H1 (cell line): ENCODE measurements at regions not wholly inside any gene's neighbourhood (a gene's known extent, or its start where the extent isn't known, plus 50 kb on each side); places are given as distances from the start of the nearest gene placed in this dataset.

Experiments used
- ATF3 ChIP-seq: IDR thresholded peaks from 2 replicates; pipeline ENCODE4 v1.6.1; 2011; ENCODE audit warnings: low read depth, mild to moderate bottlenecking, low read length; ENCODE audit not compliant: insufficient read depth
- FOSL1 ChIP-seq: IDR thresholded peaks from 2 replicates; pipeline ENCODE4 v1.6.1; 2011; ENCODE audit warnings: mild to moderate bottlenecking, low read depth, low read length, moderate library complexity; ENCODE audit not compliant: insufficient read depth
- HDAC6 ChIP-seq: IDR thresholded peaks from one replicate; pipeline ENCODE4 v1.7.1; 2012; ENCODE audit warnings: low read depth, mild to moderate bottlenecking, inconsistent platforms, low read length, moderate library complexity
- PHF8 ChIP-seq: fragments of 200-600 bp; sonication (generic); conservative IDR thresholded peaks from 2 replicates; pipeline ENCODE4 v1.7.1; 2012; ENCODE audit warnings: low read depth, mild to moderate bottlenecking, inconsistent platforms, low read length, moderate library complexity
- RBBP5 ChIP-seq: IDR thresholded peaks from 2 replicates; pipeline ENCODE4 v1.7.1; 2012; ENCODE audit warnings: low read depth, mild to moderate bottlenecking, inconsistent platforms, low read length, moderate library complexity, borderline replicate concordance
- RFX5 ChIP-seq: IDR thresholded peaks from 2 replicates; pipeline ENCODE4 v1.6.1; 2011; ENCODE audit warnings: low read depth, low read length, improper control_type of control experiment, borderline replicate concordance
- SIN3A ChIP-seq, 2 experiments: IDR thresholded peaks in 1 of 2; conservative IDR thresholded peaks in 1 of 2; 2 replicates each; pipeline ENCODE4 v1.6.1; 2011 to 2012; ENCODE audit warnings: low read length in 2 of 2, improper control_type of control experiment in 1 of 2, low read depth in 1 of 2, mild to moderate bottlenecking in 1 of 2
- TAF1 ChIP-seq: IDR thresholded peaks from 2 replicates; pipeline ENCODE4 v1.6.1; 2011; ENCODE audit warnings: mild to moderate bottlenecking, low read depth, low read length
- TAF7 ChIP-seq: optimal IDR thresholded peaks from 2 replicates; pipeline ENCODE3; 2011; ENCODE audit warnings: low read depth, mild to moderate bottlenecking, inconsistent platforms, low read length, moderate library complexity, borderline replicate concordance

GRCh38 chr2:41989501-41990180 is 58.2 kb upstream of the PKDCC start (continued):
- TF ChIP-seq PHF8: no peak
- no peak for TF ChIP-seq SIN3A (conservative IDR thresholded peaks at IDR 0.05 in 1 of 2, IDR thresholded peaks at IDR 0.05 in 1 of 2; ENCODE audit: low read depth in 1 of 2, low read length in 2 of 2)
- TF ChIP-seq ATF3: no peak
- TF ChIP-seq FOSL1: no peak
- no peak for TF ChIP-seq TAF7
- no peak for TF ChIP-seq TAF1
- TF ChIP-seq HDAC6: no peak
- no peak for TF ChIP-seq RBBP5
- TF ChIP-seq RFX5: no peak
